ENCODE measurements at regions not wholly inside any gene's neighbourhood (a gene's known extent, or its start where the extent isn't known, plus 50 kb on each side); places are given as distances from the start of the nearest gene placed in this dataset.
A peak's percentile ranks its signal among the peaks of the same experiment; 100 is the strongest.

GRCh38 chr3:65231544-65231943 lies 543.7 kb upstream of the ADAMTS9 start:
- no peak for DNase-seq (ENCODE audit: low spot score)

- no peak for DNase-seq (ENCODE audit: low spot score)
Observed at GRCh38 chr3:65230261-65231139, 542.7 kb upstream of the ADAMTS9 start.

DNA sequence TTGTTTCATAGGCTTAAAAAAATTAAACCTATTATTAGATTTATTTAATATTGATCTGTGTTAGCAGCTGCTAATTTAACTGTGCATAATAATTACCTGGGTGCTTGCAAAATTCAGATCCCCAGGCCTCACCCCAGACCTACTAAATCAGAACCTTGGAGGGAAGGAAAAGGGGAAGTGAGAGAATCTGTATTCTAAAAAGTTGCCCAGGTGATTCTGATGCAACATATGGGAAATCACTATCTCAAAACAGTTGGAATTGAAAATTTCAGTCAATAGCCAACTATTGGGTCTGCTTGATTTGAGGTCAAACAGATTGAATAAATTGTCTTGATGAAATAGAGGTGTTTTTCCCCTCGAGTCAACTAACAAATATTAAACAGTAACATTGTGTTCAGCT lies 538.5 kb upstream of the ADAMTS9 start:
- no peak for DNase-seq (ENCODE audit: low spot score)

GRCh38 chr3:65210026-65210814 lies 522.4 kb upstream of the ADAMTS9 start:
- no peak for DNase-seq (ENCODE audit: low spot score)

DNA sequence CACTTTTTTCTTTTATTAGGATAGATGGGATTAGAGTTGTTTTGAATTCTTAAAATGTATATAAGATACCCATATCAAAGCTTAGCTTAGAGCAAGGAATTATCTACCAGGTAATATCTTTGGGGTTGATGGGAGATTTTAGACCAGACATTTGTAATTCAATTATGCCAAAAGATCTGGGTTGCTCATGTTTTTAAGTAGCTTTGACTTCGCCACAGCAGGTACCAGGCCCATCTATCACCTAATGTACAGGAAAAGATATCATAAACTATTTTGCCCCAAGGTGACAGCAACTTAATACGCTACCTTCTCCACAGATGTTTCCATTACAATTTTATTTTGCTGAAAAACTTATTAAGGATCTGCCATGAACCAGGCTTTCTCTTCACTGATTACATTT lies 514.6 kb upstream of the ADAMTS9 start:
- no peak for DNase-seq (ENCODE audit: low spot score)

- no peak for DNase-seq (ENCODE audit: low spot score)
Observed at GRCh38 chr3:65201926-65202325, 514.1 kb upstream of the ADAMTS9 start.

DNA sequence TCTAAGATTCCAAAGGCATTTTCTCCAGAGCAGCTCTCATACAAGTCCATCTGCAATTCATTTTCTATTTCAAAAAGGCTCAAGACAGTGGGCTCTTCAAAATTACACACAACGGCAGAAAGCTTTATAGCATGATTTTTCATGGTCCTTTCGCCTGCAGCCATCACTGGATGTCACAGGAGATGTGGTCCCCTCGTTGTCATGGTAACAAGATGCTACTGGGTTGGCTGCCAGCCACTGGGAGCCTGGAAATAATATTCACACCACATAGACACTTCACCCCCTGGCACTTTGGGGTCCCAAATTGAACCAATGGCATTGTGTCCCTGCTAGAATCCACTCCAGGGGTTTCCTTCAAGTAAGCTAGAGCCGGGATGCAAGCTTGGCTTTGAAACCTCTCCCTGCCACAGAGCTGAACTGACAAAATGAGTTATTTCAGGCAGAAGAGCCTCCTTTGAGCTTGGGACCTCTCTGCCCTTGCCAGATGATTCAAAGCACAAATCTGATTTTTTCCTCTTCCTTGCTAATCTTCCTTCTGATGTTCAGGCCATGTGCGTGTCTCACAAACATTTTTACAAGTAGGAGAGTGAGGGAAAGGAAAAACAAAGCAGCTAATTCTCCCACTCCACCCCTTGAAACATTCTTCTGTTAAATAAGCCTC lies 512.6 kb upstream of the ADAMTS9 start:
- no peak for DNase-seq (ENCODE audit: low spot score)

DNA sequence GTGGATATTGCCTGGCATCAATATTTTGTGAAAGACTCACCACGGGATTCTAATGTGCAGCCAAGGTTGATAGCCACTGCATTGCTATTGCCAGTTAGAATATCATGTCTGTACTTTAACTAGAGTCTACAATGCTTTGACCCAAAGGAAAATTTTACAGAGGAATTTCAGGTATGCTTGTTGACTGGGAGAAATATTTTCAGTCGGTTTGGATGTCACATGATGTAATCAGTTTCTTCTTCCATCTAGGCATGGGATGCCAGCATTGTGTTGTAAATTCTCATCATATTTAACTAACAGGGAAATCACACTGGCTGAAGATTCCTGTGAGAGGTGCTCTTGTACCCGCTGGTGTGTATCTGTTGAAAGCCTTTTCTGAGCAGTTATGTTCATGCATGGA lies 508.9 kb upstream of the ADAMTS9 start:
- no peak for DNase-seq (ENCODE audit: low spot score)

DNA sequence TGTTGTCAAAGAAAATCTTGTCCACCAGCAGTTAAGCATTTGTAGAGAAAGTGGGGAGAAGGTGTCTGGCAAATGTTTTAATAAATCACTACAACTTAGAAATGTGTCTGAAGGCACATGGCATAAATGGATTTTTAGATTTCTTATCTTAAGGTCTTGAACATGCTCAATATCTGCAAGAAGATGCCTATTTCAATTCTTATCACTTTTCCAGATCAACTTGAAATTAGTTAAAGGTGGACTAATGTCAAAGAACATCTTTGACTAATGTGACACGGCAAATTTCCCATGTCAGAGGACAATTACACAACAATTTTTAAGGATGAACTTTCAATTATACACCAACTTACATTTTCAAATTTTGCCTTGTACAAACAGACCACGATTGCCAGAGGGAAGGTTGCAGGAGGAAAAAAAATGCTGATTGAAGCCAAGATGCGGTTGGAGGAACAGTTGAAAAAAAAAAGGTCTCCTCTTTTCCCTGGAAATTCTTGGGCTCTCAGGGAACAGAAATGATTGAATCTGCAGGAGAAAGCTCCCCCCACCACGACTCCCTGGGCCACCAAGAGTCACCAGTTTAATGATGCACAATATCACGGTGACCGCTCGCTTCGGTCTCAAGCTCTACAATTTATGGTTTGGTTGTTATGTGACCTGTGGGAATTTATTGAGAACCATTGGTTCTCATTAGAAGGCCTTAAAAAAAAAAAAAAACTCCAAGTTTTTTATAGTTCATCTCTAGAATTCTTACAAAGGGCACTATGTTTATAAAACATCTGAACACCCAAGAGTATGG lies 507.6 kb upstream of the ADAMTS9 start:
- no peak for DNase-seq (ENCODE audit: low spot score)

GRCh38 chr3:65194744-65195143 lies 506.9 kb upstream of the ADAMTS9 start:
- no peak for DNase-seq (ENCODE audit: low spot score)

DNA sequence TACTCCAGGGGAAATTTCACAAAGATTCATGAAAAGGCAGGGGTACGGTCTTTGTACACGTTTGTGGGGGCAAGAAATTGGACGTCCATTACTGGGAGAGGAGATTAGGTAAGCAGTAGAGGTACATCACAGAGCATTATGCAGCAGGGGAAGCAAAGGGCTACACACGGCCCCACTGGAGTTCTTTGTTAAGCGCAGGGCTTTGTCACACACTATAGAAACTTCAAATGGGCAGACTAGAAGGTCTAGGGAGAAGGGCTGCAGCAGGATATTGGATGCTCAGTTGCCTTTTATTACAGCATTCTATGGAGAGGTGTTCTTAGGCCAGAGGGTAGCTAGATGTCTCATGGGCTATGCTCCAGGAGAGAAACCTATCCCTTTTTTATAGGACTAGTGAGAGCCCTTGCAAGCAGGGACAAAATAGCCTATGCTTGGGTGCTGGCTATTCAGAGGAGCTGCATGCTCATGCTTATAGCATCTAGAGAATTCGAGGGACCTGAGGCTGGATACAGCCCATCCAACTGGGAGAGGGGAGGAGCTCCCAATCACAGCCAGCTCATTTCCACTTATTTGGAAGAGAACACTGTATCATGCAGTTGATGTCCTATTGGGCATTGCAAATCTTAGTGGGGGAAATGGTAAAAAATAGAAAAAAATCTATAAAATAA lies 506.4 kb upstream of the ADAMTS9 start:
- no peak for DNase-seq (ENCODE audit: low spot score)

DNA sequence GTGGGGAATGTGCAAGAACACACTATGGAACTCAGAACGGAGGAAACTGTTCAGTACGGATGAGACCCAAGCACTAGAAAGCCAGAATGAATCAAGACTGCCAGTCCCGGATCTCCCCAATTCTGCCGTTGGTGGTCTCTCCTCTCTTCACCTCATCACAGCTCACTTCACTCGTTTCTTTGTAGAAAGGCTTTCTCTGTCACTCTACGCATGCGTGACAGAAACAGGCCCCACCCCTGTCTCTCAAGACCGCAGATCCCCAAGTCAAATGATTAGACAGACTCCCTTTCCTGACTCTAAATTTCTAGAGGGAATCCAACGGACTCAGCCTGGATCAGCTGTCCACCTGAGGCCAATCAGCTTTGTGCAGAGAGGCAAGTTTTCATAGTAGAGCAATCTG lies 505.7 kb upstream of the ADAMTS9 start:
- no peak for DNase-seq (ENCODE audit: low spot score)

GRCh38 chr3:65190111-65190510 lies 502.3 kb upstream of the ADAMTS9 start:
- DNase-seq (ENCODE audit: low spot score), result no peak

DNA sequence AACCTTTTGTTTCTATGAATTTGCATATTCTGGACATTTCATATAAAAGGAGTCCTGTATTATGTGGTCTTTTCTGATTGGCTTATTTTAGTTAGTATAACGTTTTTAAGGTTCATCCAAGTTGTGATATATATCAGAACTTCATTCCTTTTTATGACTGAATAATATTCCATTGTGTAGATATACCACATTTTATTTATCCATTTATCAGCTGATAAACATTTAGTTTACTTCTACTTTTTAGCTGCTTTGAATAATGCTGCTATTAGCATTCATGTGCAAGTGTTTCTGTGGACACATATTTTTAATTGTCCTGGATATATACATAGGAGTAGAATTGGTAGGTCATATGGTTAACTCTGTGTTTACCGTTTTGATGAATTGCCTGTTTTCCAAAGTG lies 498.5 kb upstream of the ADAMTS9 start:
- DNase-seq (ENCODE audit: low spot score), result no peak

- no peak for DNase-seq (ENCODE audit: low spot score)
Observed at GRCh38 chr3:65182682-65183081, 494.9 kb upstream of the ADAMTS9 start.

DNA sequence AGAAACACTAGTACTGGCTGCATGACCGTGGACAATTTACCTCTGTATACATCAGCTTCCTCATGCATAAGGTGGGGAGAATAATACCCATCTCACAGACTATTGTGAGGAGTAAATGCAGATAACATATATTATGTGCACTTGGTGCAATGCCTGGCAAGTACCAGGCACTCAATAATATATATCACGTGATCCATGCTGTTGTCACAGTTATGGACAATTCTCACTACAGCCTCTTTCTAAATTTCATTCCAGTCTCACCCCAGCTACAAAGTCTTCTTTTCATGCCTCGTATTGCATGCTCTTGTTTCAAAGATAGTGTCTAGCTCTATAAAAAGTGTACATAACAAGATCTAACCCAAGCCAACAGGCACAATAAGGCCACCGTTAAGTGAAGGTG lies 494.3 kb upstream of the ADAMTS9 start:
- no peak for DNase-seq (ENCODE audit: low spot score)

GRCh38 chr3:65181391-65181871 lies 493.6 kb upstream of the ADAMTS9 start:
- DNase-seq (ENCODE audit: low spot score), result peak; percentile 7

GRCh38 chr3:65178703-65179102 lies 490.9 kb upstream of the ADAMTS9 start:
- no peak for DNase-seq (ENCODE audit: low spot score)

DNA sequence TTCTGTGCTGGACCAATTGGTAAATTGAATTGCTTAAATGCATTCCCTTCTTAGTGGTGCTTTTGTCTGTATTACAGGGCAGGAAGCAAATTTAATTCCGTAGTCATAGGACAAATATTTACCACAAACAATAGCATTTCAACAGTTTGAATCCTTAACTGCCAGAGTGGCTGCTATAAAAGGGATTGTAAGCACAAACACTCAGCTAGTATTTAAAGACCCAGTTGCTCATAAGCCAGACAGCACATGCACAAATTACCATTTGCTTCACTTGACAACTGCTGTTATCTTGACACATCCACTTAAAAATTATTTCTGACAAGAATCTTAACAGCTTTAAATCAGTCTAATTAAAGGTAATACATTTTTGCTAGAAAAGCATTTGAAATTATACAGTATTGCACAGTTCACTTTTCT lies 490.2 kb upstream of the ADAMTS9 start:
- no peak for DNase-seq (ENCODE audit: low spot score)

GRCh38 chr3:65174713-65175112 lies 486.9 kb upstream of the ADAMTS9 start:
- no peak for DNase-seq (ENCODE audit: low spot score)

DNA sequence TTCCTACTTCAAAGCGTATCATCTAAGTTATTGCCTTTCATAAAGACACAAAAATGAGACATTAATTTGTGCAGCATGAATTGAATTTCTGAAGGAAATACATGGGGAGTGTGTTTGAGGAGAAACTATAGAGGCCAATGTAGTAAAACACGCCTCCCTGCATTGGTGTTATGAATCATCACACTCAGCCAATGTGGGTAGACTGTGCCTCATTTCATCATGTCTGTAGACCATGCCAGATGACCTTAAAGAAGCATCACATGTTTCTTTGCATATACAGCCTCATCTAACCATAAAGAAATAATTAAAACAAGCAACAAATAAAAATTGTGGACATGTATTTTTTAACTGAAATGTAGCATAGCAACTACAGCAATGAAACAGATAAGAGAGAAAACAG lies 486.0 kb upstream of the ADAMTS9 start:
- no peak for DNase-seq (ENCODE audit: low spot score)
